Subcutaneous abdominal adipose tissue (tissue), 5 donors: ENCODE measurements at regions not wholly inside any gene's neighbourhood (a gene's known extent, or its start where the extent isn't known, plus 50 kb on each side); places are given as distances from the start of the nearest gene placed in this dataset.

Experiments used
- H3K27ac ChIP-seq: one replicate; pipeline ENCODE4 v1.7.0; 2013; ENCODE audit warnings: low read depth, mild to moderate bottlenecking, inconsistent platforms, low read length, moderate library complexity
- H3K27me3 ChIP-seq, 5 donors: one replicate each; pipeline ENCODE4 v1.7.0; 2013; ENCODE audit warnings: low read length in 5 of 5, inconsistent platforms in 1 of 5; ENCODE audit not compliant: control insufficient read depth in 5 of 5, insufficient read depth in 4 of 5
- H3K36me3 ChIP-seq, 5 donors: one replicate each; pipeline ENCODE4 v1.7.0; 2013; ENCODE audit warnings: low read length in 5 of 5; ENCODE audit not compliant: control insufficient read depth in 5 of 5, insufficient read depth in 5 of 5
- H3K4me1 ChIP-seq, 5 donors: one replicate each; pipeline ENCODE4 v1.7.0; 2013; ENCODE audit warnings: low read length in 5 of 5, mild to moderate bottlenecking in 3 of 5, moderate library complexity in 1 of 5; ENCODE audit not compliant: control insufficient read depth in 5 of 5, insufficient read depth in 5 of 5
- H3K4me3 ChIP-seq, 5 donors: one replicate each; pipeline ENCODE4 v1.7.0; 2013; ENCODE audit warnings: low read length in 5 of 5, low read depth in 1 of 5
- H3K9ac ChIP-seq, 5 donors: one replicate each; pipeline ENCODE4 v1.7.0; 2013; ENCODE audit warnings: low read length in 5 of 5, mild to moderate bottlenecking in 4 of 5, moderate library complexity in 3 of 5
- H3K9me3 ChIP-seq, 5 donors: one replicate each; pipeline ENCODE4 v1.7.0; 2013; ENCODE audit warnings: low read length in 5 of 5; ENCODE audit not compliant: control insufficient read depth in 5 of 5
- donor health status: healthy.
- donor health status: healthy.
- donor health status: healthy.
- donor health status: healthy.
- donor health status: healthy.

GRCh38 chr7:10212649-10213048, 761.0 kb upstream of the PHF14 start:
- Histone ChIP-seq H3K4me1 (no peaks in the 10 kb centered on the region), H3K9me3 (peaks cover 0 to 23% (median 7%) of the 10 kb centered on the region in 5 donors), H3K27ac (no peak overlapping the region), H3K27me3 (no peaks in the 10 kb centered on the region), H3K36me3 (no peaks in the 10 kb centered on the region), H3K4me3 (no peak overlapping the region), H3K9ac (no peak overlapping the region)

- no peaks in the 10 kb centered on the region for H3K36me3 ChIP-seq
- no peaks in the 10 kb centered on the region for H3K4me1 ChIP-seq
- H3K27ac ChIP-seq: no peak overlapping the region
- no peak overlapping the region for H3K9ac ChIP-seq
- no peak overlapping the region for H3K4me3 ChIP-seq
- H3K9me3 ChIP-seq: peaks cover 0 to 22% (median 7%) of the 10 kb centered on the region in 5 donors
- no peaks in the 10 kb centered on the region for H3K27me3 ChIP-seq
These were observed 757.2 kb upstream of the PHF14 start for GRCh38 chr7:10216462-10216861.

- Histone ChIP-seq H3K27me3 (no peaks in the 10 kb centered on the region), H3K9me3 (no peaks in the 10 kb centered on the region), H3K27ac (no peak overlapping the region), H3K4me3 (no peak overlapping the region), H3K4me1 (peaks cover 0 to 3% (median 0%) of the 10 kb centered on the region in 5 donors), H3K9ac (no peak overlapping the region), H3K36me3 (no peaks in the 10 kb centered on the region)
These were observed 752.6 kb upstream of the PHF14 start for GRCh38 chr7:10221084-10221483.

- Histone ChIP-seq H3K36me3 (no peaks in the 10 kb centered on the region), H3K27me3 (no peaks in the 10 kb centered on the region), H3K4me3 (no peak overlapping the region), H3K4me1 (peaks cover 0 to 3% (median 0%) of the 10 kb centered on the region in 5 donors), H3K9ac (no peak overlapping the region), H3K9me3 (no peaks in the 10 kb centered on the region), H3K27ac (no peak overlapping the region)
These were observed 750.7 kb upstream of the PHF14 start for GRCh38 chr7:10222976-10223375.

GRCh38 chr7:10225275-10225674, 748.4 kb upstream of the PHF14 start:
- no peak overlapping the region for H3K9ac ChIP-seq
- H3K9me3 ChIP-seq: no peaks in the 10 kb centered on the region
- no peaks in the 10 kb centered on the region for H3K36me3 ChIP-seq
- peaks cover 0 to 3% (median 0%) of the 10 kb centered on the region in 5 donors for H3K4me1 ChIP-seq
- no peak overlapping the region for H3K4me3 ChIP-seq
- no peak overlapping the region for H3K27ac ChIP-seq
- no peaks in the 10 kb centered on the region for H3K27me3 ChIP-seq

GRCh38 chr7:10237306-10237705, 736.4 kb upstream of the PHF14 start:
- H3K27ac ChIP-seq: no peak overlapping the region
- no peak overlapping the region for H3K9ac ChIP-seq
- no peaks in the 10 kb centered on the region for H3K36me3 ChIP-seq
- H3K27me3 ChIP-seq: no peaks in the 10 kb centered on the region
- H3K9me3 ChIP-seq: peaks cover 0 to 3% (median 0%) of the 10 kb centered on the region in 5 donors
- H3K4me1 ChIP-seq: peaks cover 0 to 2% (median 0%) of the 10 kb centered on the region in 5 donors
- no peak overlapping the region for H3K4me3 ChIP-seq

GRCh38 chr7:10238641-10239040, 735.0 kb upstream of the PHF14 start:
- H3K4me1 ChIP-seq: peaks cover 0 to 2% (median 0%) of the 10 kb centered on the region in 5 donors
- no peaks in the 10 kb centered on the region for H3K36me3 ChIP-seq
- no peak overlapping the region for H3K4me3 ChIP-seq
- H3K27me3 ChIP-seq: no peaks in the 10 kb centered on the region
- peaks cover 0 to 3% (median 0%) of the 10 kb centered on the region in 5 donors for H3K9me3 ChIP-seq
- no peak overlapping the region for H3K9ac ChIP-seq
- no peak overlapping the region for H3K27ac ChIP-seq

- Histone ChIP-seq H3K27ac (no peak overlapping the region), H3K27me3 (no peaks in the 10 kb centered on the region), H3K4me3 (no peak overlapping the region)
These were observed 733.9 kb upstream of the PHF14 start for GRCh38 chr7:10239695-10240345.

GRCh38 chr7:10245406-10245805, 728.3 kb upstream of the PHF14 start:
- Histone ChIP-seq H3K9me3 (peaks cover 4 to 19% (median 11%) of the 10 kb centered on the region in 5 donors), H3K9ac (no peak overlapping the region), H3K27ac (no peak overlapping the region), H3K4me3 (no peak overlapping the region), H3K4me1 (peaks cover 0 to 3% (median 0%) of the 10 kb centered on the region in 5 donors), H3K36me3 (no peaks in the 10 kb centered on the region), H3K27me3 (no peaks in the 10 kb centered on the region)

More at GRCh38 chr7:10239695-10240345, 733.9 kb upstream of the PHF14 start:
- peaks cover 0 to 2% (median 0%) of the 10 kb centered on the region in 5 donors for H3K4me1 ChIP-seq
- no peak overlapping the region for H3K9ac ChIP-seq
- H3K36me3 ChIP-seq: no peaks in the 10 kb centered on the region
- peaks cover 0 to 3% (median 0%) of the 10 kb centered on the region in 5 donors for H3K9me3 ChIP-seq

GRCh38 chr7:10257438-10257837, 716.2 kb upstream of the PHF14 start:
- H3K27ac ChIP-seq: no peak overlapping the region
- no peak overlapping the region for H3K9ac ChIP-seq
- H3K36me3 ChIP-seq: no peaks in the 10 kb centered on the region
- peaks cover 0 to 4% (median 3%) of the 10 kb centered on the region in 5 donors for H3K9me3 ChIP-seq
- H3K4me3 ChIP-seq: no peak overlapping the region
- H3K27me3 ChIP-seq: no peaks in the 10 kb centered on the region
- H3K4me1 ChIP-seq: no peaks in the 10 kb centered on the region
